ENCODE measurements at regions not wholly inside any gene's neighbourhood (a gene's known extent, or its start where the extent isn't known, plus 50 kb on each side); places are given as distances from the start of the nearest gene placed in this dataset.

GRCh38 chr21:43320526-43320925, 106.4 kb downstream of the SIK1 start:
- Mint-ChIP-seq H3K4me3 (no peak overlapping the region), H3K27me3 (ENCODE audit: insufficient read depth, low read depth, poor library complexity) (peaks cover 21% of the 10 kb centered on the region), H3K27ac (no peak overlapping the region), H3K36me3 (ENCODE audit: low read depth) (peaks cover 16% of the 10 kb centered on the region; the same call in 2 of the 3 replicates), H3K4me1 (peaks cover 3% of the 10 kb centered on the region; the same call in 1 of the 3 replicates), H3K9me3 (peaks cover 21% of the 10 kb centered on the region)
- Histone ChIP-seq H3K4me2 (no peak overlapping the region), H3K4me3 (no peak overlapping the region), H3K4me1 (ENCODE audit: insufficient read depth) (no peaks in the 10 kb centered on the region), H3K36me3 (ENCODE audit: insufficient read depth) (no peaks in the 10 kb centered on the region), H3K9me2 (ENCODE audit: insufficient read depth) (no peaks in the 10 kb centered on the region), H4K20me1 (replicated peaks; ENCODE audit: insufficient read depth) (no peaks in the 10 kb centered on the region), H3K27ac (ENCODE audit: low read depth) (no peak overlapping the region), H2AFZ (no peak overlapping the region), H3F3A (replicated peaks; ENCODE audit: low read depth) (no peaks in the 10 kb centered on the region), H3K27me3 (ENCODE audit: insufficient read depth) (no peaks in the 10 kb centered on the region), H3K79me2 (replicated peaks; ENCODE audit: insufficient read depth) (no peaks in the 10 kb centered on the region)
- no peak for ATAC-seq
- TF ChIP-seq STAT1 (IDR thresholded peaks at IDR 0.05; ENCODE audit: unreplicated experiment) (no peak), ZNF331 (CRISPR knock-in tag; IDR thresholded peaks at IDR 0.05; ENCODE audit: low read depth) (no peak), POLR2AphosphoS5 (IDR thresholded peaks at IDR 0.05; ENCODE audit: low read depth) (no peak), ZNF114 (CRISPR knock-in tag; IDR thresholded peaks at IDR 0.05) (no peak), CREB1 (CRISPR knock-in tag; IDR thresholded peaks at IDR 0.05; ENCODE audit: low read depth) (no peak)
- no peak for DNase-seq (ENCODE audit: low spot score)

- no peaks in the 10 kb centered on the region for H3K27me3 ChIP-seq (ENCODE audit: insufficient read depth)
- Mint-ChIP-seq H3K27me3 (ENCODE audit: insufficient read depth, low read depth, poor library complexity) (peaks cover 25% of the 10 kb centered on the region), H3K4me1 (peaks cover 6% of the 10 kb centered on the region), H3K36me3 (ENCODE audit: low read depth) (peaks cover 16% of the 10 kb centered on the region), H3K4me3 (no peak overlapping the region), H3K9me3 (peaks cover 21% of the 10 kb centered on the region), H3K27ac (no peak overlapping the region)
- no peaks in the 10 kb centered on the region for H4K20me1 ChIP-seq (replicated peaks; ENCODE audit: insufficient read depth)
- H3K36me3 ChIP-seq (ENCODE audit: insufficient read depth) = no peaks in the 10 kb centered on the region
- no peaks in the 10 kb centered on the region for H3F3A ChIP-seq (replicated peaks; ENCODE audit: low read depth)
- ATAC-seq (no peak), DNase-seq (ENCODE audit: low spot score) (no peak)
- no peak overlapping the region for H2AFZ ChIP-seq
- H3K4me1 ChIP-seq (ENCODE audit: insufficient read depth) = no peaks in the 10 kb centered on the region
- H3K27ac ChIP-seq (ENCODE audit: low read depth) = no peak overlapping the region
- H3K4me3 ChIP-seq = no peak overlapping the region
- H3K4me2 ChIP-seq = no peak overlapping the region
- no peaks in the 10 kb centered on the region for H3K9me2 ChIP-seq (ENCODE audit: insufficient read depth)
- no peaks in the 10 kb centered on the region for H3K79me2 ChIP-seq (replicated peaks; ENCODE audit: insufficient read depth)
- TF ChIP-seq CTCF (conservative IDR thresholded peaks at IDR 0.05; ENCODE audit: low read depth in 2 of 2) = no peak
- TF ChIP-seq ETS1 (IDR thresholded peaks at IDR 0.05) = no peak
- TF ChIP-seq REST (IDR thresholded peaks at IDR 0.05; ENCODE audit: unreplicated experiment) = no peak
- TF ChIP-seq ZNF114 (CRISPR knock-in tag; IDR thresholded peaks at IDR 0.05) = no peak
- no peak for TF ChIP-seq STAT1 (IDR thresholded peaks at IDR 0.05; ENCODE audit: unreplicated experiment)
- TF ChIP-seq ZNF331 (CRISPR knock-in tag; IDR thresholded peaks at IDR 0.05; ENCODE audit: low read depth) = no peak
- TF ChIP-seq EZH2 (IDR thresholded peaks at IDR 0.05; ENCODE audit: low read depth, unreplicated experiment) = no peak
- TF ChIP-seq POLR2AphosphoS5 (IDR thresholded peaks at IDR 0.05; ENCODE audit: low read depth) = no peak
- no peak for TF ChIP-seq EZH2phosphoT487 (IDR thresholded peaks at IDR 0.05; ENCODE audit: unreplicated experiment)
- TF ChIP-seq CREB1 (CRISPR knock-in tag; IDR thresholded peaks at IDR 0.05; ENCODE audit: low read depth) = no peak
- TF ChIP-seq JUNB (IDR thresholded peaks at IDR 0.05; ENCODE audit: unreplicated experiment) = no peak
- no peak for TF ChIP-seq NANOG (IDR thresholded peaks at IDR 0.05; ENCODE audit: borderline replicate concordance)
Measured at GRCh38 chr21:43318841-43319781, 107.8 kb downstream of the SIK1 start.

All from GM23338 (cell line).